ENCODE measurements at regions not wholly inside any gene's neighbourhood (a gene's known extent, or its start where the extent isn't known, plus 50 kb on each side); places are given as distances from the start of the nearest gene placed in this dataset.

DNA sequence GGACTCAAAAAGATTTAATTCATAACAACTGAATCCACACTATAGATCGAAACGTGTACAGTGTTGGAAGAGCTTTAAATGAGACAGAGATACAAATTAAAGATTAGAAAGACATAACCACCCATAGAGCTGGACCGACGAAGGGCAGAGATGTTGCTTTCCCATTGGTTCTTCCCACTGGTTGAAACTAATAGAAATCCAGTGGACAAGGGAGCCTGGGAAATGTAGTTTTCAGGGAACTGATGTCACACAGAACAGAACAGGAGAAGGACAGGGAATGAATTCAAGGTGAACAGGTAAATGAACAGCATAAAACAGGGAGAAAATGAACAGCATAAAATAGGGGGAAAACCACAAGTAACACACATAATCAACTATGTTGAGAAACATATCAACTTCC, 328.7 kb downstream of the ZNF621 start:
- Histone ChIP-seq H3K4me1 (no peaks in the 10 kb centered on the region), H3K4me3 (ENCODE audit: low read depth, low read length) (no peak overlapping the region), H3K9me3 (no peaks in the 10 kb centered on the region), H3K27me3 (no peaks in the 10 kb centered on the region), H3K36me3 (no peaks in the 10 kb centered on the region)
- no peak for DNase-seq
- TF ChIP-seq, protein P1, sequence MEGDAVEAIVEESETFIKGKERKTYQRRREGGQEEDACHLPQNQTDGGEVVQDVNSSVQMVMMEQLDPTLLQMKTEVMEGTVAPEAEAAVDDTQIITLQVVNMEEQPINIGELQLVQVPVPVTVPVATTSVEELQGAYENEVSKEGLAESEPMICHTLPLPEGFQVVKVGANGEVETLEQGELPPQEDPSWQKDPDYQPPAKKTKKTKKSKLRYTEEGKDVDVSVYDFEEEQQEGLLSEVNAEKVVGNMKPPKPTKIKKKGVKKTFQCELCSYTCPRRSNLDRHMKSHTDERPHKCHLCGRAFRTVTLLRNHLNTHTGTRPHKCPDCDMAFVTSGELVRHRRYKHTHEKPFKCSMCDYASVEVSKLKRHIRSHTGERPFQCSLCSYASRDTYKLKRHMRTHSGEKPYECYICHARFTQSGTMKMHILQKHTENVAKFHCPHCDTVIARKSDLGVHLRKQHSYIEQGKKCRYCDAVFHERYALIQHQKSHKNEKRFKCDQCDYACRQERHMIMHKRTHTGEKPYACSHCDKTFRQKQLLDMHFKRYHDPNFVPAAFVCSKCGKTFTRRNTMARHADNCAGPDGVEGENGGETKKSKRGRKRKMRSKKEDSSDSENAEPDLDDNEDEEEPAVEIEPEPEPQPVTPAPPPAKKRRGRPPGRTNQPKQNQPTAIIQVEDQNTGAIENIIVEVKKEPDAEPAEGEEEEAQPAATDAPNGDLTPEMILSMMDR (IDR thresholded peaks at IDR 0.05; ENCODE audit: low read depth, low read length), result no peak

DNA sequence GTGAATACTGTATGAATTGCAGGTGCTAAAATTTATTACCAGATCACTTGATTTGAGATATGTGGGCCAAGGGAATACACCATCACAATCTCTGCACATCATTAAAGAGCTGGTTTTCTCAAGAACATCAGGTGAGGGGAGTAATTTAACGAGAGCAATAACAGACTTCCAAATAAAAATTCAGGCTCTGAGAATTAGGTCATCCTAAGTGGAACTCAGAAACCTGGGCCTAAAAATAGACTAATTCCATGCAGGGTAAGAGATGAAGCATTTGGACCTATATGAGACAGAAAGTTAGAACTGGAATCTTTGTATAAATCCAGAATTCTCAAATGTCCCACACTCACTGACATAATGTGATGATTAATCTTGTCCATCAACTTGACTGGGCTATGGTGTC, 331.1 kb downstream of the ZNF621 start:
- TF ChIP-seq, protein P1 (IDR thresholded peaks at IDR 0.05; ENCODE audit: low read depth, low read length), result no peak
- Histone ChIP-seq H3K36me3 (no peaks in the 10 kb centered on the region), H3K4me1 (no peaks in the 10 kb centered on the region), H3K27me3 (no peaks in the 10 kb centered on the region), H3K4me3 (ENCODE audit: low read depth, low read length) (no peak overlapping the region), H3K9me3 (no peaks in the 10 kb centered on the region)
- no peak for DNase-seq

DNA sequence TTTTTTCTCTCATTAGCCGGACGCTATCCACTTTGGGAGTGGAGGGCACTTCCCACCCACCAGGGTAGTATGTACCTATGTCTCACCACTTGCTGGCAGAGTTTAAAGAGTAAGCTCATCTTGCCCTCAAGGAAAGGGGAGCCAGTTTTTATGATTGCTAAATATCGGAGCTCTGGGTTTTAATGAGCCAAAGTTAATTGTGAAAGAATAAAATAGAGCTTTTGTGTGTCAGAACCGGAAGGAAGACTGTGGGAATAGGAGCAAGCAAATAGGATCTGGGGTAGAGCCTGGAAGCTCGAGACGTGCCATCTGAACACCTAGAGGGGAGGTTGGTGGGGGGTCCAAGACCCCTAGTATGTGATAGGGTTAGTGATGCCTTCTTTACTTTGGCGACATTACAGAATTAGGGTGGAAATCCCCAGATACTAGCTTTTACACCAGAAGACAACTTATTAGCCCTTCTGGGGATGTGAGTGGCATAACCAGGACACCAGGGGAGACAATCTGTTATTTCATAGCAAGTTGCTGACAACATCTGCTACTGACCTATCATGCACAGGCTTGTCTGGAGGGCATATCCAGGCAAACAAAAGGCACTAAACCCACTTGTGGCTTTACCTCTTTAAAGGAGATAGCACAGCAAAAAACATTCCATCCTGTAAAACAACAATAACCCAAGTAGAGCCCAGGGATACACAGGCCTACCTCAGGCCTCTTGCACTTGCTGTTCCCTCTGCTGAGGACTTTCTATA, 333.8 kb downstream of the ZNF621 start:
- H3K9me3 ChIP-seq, result no peaks in the 10 kb centered on the region
- no peaks in the 10 kb centered on the region for H3K27me3 ChIP-seq
- H3K4me3 ChIP-seq (ENCODE audit: low read depth, low read length), result no peak overlapping the region
- no peak for DNase-seq
- TF ChIP-seq, protein P1 (IDR thresholded peaks at IDR 0.05; ENCODE audit: low read depth, low read length), result no peak
- no peaks in the 10 kb centered on the region for H3K4me1 ChIP-seq
- H3K36me3 ChIP-seq, result no peaks in the 10 kb centered on the region

DNA sequence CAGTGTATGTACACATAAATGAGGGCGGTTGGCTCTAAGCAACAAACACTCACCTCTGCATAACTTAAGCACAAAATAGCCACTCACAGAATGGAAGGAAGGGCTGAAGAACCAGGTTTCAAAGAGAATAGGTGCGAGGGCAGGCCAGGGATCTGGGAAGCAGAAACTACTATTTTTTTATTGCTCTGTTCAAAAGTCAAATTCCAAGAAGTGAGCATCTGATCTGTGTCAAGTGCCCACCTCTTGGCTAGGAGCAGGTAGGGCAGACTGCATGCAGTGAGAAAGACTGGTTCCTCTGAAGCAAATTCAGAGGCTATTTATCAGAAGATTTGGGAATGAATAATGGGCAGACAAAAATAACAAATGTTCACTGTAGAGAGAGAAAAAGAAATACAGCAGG, 336.4 kb upstream of the CTNNB1 start:
- TF ChIP-seq, protein P1 (IDR thresholded peaks at IDR 0.05; ENCODE audit: low read depth, low read length), result no peak
- Histone ChIP-seq H3K9me3 (no peaks in the 10 kb centered on the region), H3K36me3 (no peaks in the 10 kb centered on the region), H3K4me1 (no peaks in the 10 kb centered on the region), H3K27me3 (no peaks in the 10 kb centered on the region), H3K4me3 (ENCODE audit: low read depth, low read length) (no peak overlapping the region)
- no peak for DNase-seq

DNA sequence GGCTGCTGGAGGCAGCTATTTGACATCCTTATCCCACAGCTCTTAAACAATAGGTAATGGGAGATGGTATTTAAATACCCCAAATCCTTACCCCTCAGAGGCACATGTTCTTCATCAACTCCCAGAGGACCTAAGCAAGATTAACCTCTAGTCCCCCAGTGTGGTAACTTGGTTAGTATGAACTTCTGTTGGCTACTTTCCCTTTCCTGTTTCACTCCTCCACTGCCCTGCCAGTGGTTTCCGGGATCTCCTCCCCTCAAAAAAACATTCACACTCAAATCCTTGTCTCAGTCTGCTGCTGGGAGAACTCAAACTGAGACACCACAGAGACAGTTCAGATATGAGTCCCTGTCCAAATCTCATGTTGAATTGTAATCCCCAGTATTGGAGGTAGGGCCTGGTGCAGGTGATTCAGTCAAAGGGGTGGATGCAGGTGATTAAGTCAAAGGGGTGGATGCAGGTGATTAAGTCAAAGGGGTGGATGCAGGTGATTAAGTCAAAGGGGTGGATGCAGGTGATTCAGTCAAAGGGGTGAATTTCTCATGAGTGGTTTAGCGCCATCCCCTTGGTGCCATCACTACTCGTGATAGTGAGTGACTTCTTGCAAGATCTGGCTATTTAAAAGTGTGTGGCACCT, 335.0 kb upstream of the CTNNB1 start:
- DNase-seq, result no peak
- Histone ChIP-seq H3K27me3 (no peaks in the 10 kb centered on the region), H3K36me3 (no peaks in the 10 kb centered on the region), H3K4me3 (ENCODE audit: low read depth, low read length) (no peak overlapping the region), H3K4me1 (no peaks in the 10 kb centered on the region), H3K9me3 (no peaks in the 10 kb centered on the region)
- TF ChIP-seq, protein P1 (IDR thresholded peaks at IDR 0.05; ENCODE audit: low read depth, low read length), result no peak

DNA sequence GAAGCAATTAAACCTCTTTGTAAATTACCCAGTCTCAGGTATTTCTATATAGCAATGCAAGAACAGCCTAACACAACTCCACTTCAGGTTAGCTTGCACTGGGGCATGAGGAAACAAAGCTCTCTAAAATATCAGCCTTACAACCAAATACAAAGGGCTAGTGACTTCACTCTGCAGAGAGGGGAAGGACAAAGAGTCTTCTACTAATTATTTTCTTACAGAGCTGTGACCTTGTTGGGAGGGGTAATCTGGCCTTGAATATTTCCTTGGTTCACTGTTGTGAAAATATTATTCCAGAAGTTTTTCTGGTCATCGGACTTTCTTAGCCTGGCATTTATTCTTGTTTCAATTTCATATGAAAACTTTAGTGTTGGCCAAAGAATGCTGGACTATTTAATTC, 334.4 kb upstream of the CTNNB1 start:
- H3K4me3 ChIP-seq (ENCODE audit: low read depth, low read length), result no peak overlapping the region
- TF ChIP-seq, protein P1 (IDR thresholded peaks at IDR 0.05; ENCODE audit: low read depth, low read length), result no peak
- no peaks in the 10 kb centered on the region for H3K4me1 ChIP-seq
- no peaks in the 10 kb centered on the region for H3K36me3 ChIP-seq
- no peak for DNase-seq
- H3K27me3 ChIP-seq, result no peaks in the 10 kb centered on the region
- no peaks in the 10 kb centered on the region for H3K9me3 ChIP-seq
